H1 (cell line): ENCODE measurements at regions not wholly inside any gene's neighbourhood (a gene's known extent, or its start where the extent isn't known, plus 50 kb on each side); places are given as distances from the start of the nearest gene placed in this dataset.

Experiments
- CTCF ChIA-PET: fragments of 300-600 bp; sonication (Branson Sonifier 250); formaldehyde crosslinking; loops from one replicate; lab custom pipeline; 2021; ENCODE audit not compliant: partially characterized antibody; lab: Charles Lee
- POLR2A ChIA-PET: fragments of 300-600 bp; sonication (Branson Sonifier 250); formaldehyde crosslinking; loops from one replicate; lab custom pipeline; 2021; ENCODE audit warnings: inconsistent platforms; ENCODE audit not compliant: partially characterized antibody; lab: Charles Lee
- DNase-seq, 2 experiments: peaks; one replicate each; pipeline versions ENCODE4 v3.0.0 to v3.0.0-alpha.2; 2010 to 2022; ENCODE audit warnings: low spot score in 2 of 2, low read depth in 1 of 2, mixed read lengths in 1 of 2
- FAIRE-seq: peaks from 2 replicates; lab custom pipeline; 2011; peaks lifted over from hg19 to GRCh38; lab: Jason Lieb, UNC
- H2AFZ ChIP-seq: 2 replicates; pipeline ENCODE4 v1.8.1; 2012; ENCODE audit warnings: low read length, inconsistent platforms
- H2AK5ac ChIP-seq: 2 replicates; pipeline ENCODE4 v1.6.1; 2013; ENCODE audit warnings: low read depth, low read length
- H2BK120ac ChIP-seq: replicated peaks from 2 replicates; pipeline ENCODE3; 2013; ENCODE audit warnings: low read depth, low read length, inconsistent platforms
- H2BK12ac ChIP-seq: 2 replicates; pipeline ENCODE4 v1.6.1; 2013; ENCODE audit warnings: low read depth, low read length
- H2BK15ac ChIP-seq: 2 replicates; pipeline ENCODE4 v1.6.1; 2013; ENCODE audit warnings: low read length
- H2BK20ac ChIP-seq: 2 replicates; pipeline ENCODE4 v1.6.1; 2013; ENCODE audit warnings: low read length
- H2BK5ac ChIP-seq: 2 replicates; pipeline ENCODE4 v1.6.1; 2013; ENCODE audit warnings: low read depth, low read length
- H3K14ac ChIP-seq: 2 replicates; pipeline ENCODE4 v1.6.1; 2013; ENCODE audit warnings: inconsistent platforms; ENCODE audit not compliant: insufficient read length
- H3K18ac ChIP-seq: 2 replicates; pipeline ENCODE4 v1.6.1; 2013; ENCODE audit warnings: low read length; ENCODE audit errors: extremely low read depth
- H3K23ac ChIP-seq: 2 replicates; pipeline ENCODE4 v1.6.1; 2013; ENCODE audit warnings: inconsistent platforms; ENCODE audit not compliant: insufficient read length
- H3K23me2 ChIP-seq: 2 replicates; pipeline ENCODE4 v1.6.1; 2013; ENCODE audit warnings: low read depth, low read length
- H3K27ac ChIP-seq: 2 replicates; pipeline ENCODE4 v1.6.1; 2011; ENCODE audit warnings: low read depth, low read length, inconsistent platforms
- H3K27me3 ChIP-seq, 4 experiments: replicated peaks in 1 of 4; 1 replicate in 1 of 4; 2 replicates in 3 of 4; pipeline versions ENCODE4 v1.6.1 to v1.8.1; 2011 to 2013; ENCODE audit warnings: low read length in 3 of 4, mild to moderate bottlenecking in 3 of 4, inconsistent platforms in 2 of 4, mixed read lengths in 2 of 4, moderate library complexity in 1 of 4; ENCODE audit not compliant: control insufficient read depth in 3 of 4, insufficient read depth in 3 of 4; ENCODE audit errors: extremely low read depth in 1 of 4
- H3K36me3 ChIP-seq, 4 experiments: 2 replicates each; pipeline versions ENCODE4 v1.6.1 to v1.8.1; 2011 to 2013; ENCODE audit warnings: mild to moderate bottlenecking in 4 of 4, low read length in 3 of 4, moderate library complexity in 2 of 4, control low read depth in 1 of 4, inconsistent platforms in 1 of 4; ENCODE audit not compliant: insufficient read depth in 4 of 4, control insufficient read depth in 2 of 4
- H3K4ac ChIP-seq: replicated peaks from 2 replicates; pipeline ENCODE3; 2013; ENCODE audit warnings: low read length, low read depth, mixed read lengths, inconsistent platforms; ENCODE audit not compliant: insufficient read length
- H3K4me1 ChIP-seq, 4 experiments: replicated peaks in 1 of 4; 1 replicate in 1 of 4; 2 replicates in 3 of 4; pipeline versions ENCODE4 v1.6.1 to v1.8.1; 2011 to 2013; ENCODE audit warnings: low read length in 3 of 4, inconsistent platforms in 2 of 4, mixed read lengths in 1 of 4; ENCODE audit not compliant: insufficient read depth in 4 of 4, control insufficient read depth in 3 of 4
- H3K4me2 ChIP-seq, 2 experiments: 2 replicates each; pipeline versions ENCODE4 v1.6.1 to v1.8.1; 2011 to 2013; ENCODE audit warnings: low read depth in 2 of 2, low read length in 2 of 2, control low read depth in 1 of 2, inconsistent platforms in 1 of 2, mild to moderate bottlenecking in 1 of 2; ENCODE audit not compliant: insufficient read depth in 1 of 2
- H3K4me3 ChIP-seq, 4 experiments: fragments of 200-600, 300-600 bp in 1 of 4; sonication (generic), shearing (Covaris generic), sonication (Bioruptor Twin) in 1 of 4; 2 replicates each; pipeline versions ENCODE4 v1.5.1 to v1.8.1; 2011 to 2016; ENCODE audit warnings: low read length in 4 of 4, low read depth in 3 of 4, control low read depth in 2 of 4, inconsistent platforms in 2 of 4, mild to moderate bottlenecking in 2 of 4, mixed read lengths in 1 of 4, moderate library complexity in 1 of 4; ENCODE audit not compliant: insufficient read depth in 2 of 4; ENCODE audit errors: extremely low read depth in 1 of 4
- H3K56ac ChIP-seq: replicated peaks from 2 replicates; pipeline ENCODE3; 2013; ENCODE audit warnings: low read depth, mild to moderate bottlenecking, mixed read lengths, low read length, inconsistent platforms; ENCODE audit not compliant: insufficient read length
- H3K79me1 ChIP-seq: 2 replicates; pipeline ENCODE4 v1.6.1; 2013; ENCODE audit warnings: low read depth, low read length, control low read depth
- H3K79me2 ChIP-seq, 2 experiments: 2 replicates each; pipeline versions ENCODE4 v1.6.1 to v1.8.1; 2012 to 2013; ENCODE audit warnings: low read length in 2 of 2, mild to moderate bottlenecking in 2 of 2, inconsistent platforms in 1 of 2; ENCODE audit not compliant: insufficient read depth in 2 of 2, control insufficient read depth in 1 of 2
- H3K9ac ChIP-seq, 4 experiments: replicated peaks in 1 of 4; 1 replicate in 1 of 4; 2 replicates in 3 of 4; pipeline versions ENCODE4 v1.6.1 to v1.8.1; 2011 to 2013; ENCODE audit warnings: low read depth in 3 of 4, low read length in 3 of 4, control low read depth in 2 of 4, mild to moderate bottlenecking in 2 of 4, moderate library complexity in 2 of 4, inconsistent platforms in 1 of 4; ENCODE audit errors: extremely low read depth in 1 of 4
- H3K9me3 ChIP-seq, 2 experiments: 2 replicates each; pipeline versions ENCODE4 v1.6.1 to v1.8.1; 2012 to 2013; ENCODE audit warnings: mild to moderate bottlenecking in 2 of 2, moderate library complexity in 2 of 2, control low read depth in 1 of 2, inconsistent platforms in 1 of 2, low read depth in 1 of 2, low read length in 1 of 2, mixed read lengths in 1 of 2; ENCODE audit not compliant: insufficient read depth in 2 of 2
- H4K20me1 ChIP-seq, 2 experiments: replicated peaks in 1 of 2; 2 replicates each; pipeline versions ENCODE3 to v1.8.1; 2011 to 2013; ENCODE audit warnings: inconsistent platforms in 2 of 2, low read length in 2 of 2, mild to moderate bottlenecking in 1 of 2; ENCODE audit not compliant: insufficient read depth in 2 of 2, control insufficient read depth in 1 of 2
- H4K5ac ChIP-seq: 2 replicates; pipeline ENCODE4 v1.6.1; 2013; ENCODE audit warnings: low read length, low read depth, mixed read lengths, inconsistent platforms; ENCODE audit not compliant: insufficient read length
- H4K8ac ChIP-seq: 2 replicates; pipeline ENCODE4 v1.8.0; 2013; ENCODE audit warnings: mild to moderate bottlenecking, moderate library complexity, low read length, inconsistent platforms; ENCODE audit not compliant: insufficient read depth; ENCODE audit errors: extremely low read depth
- H4K91ac ChIP-seq: replicated peaks from 2 replicates; pipeline ENCODE3; 2013; ENCODE audit warnings: low read length, mixed read lengths, inconsistent platforms; ENCODE audit not compliant: insufficient read length
- BRCA1 ChIP-seq: IDR thresholded peaks from 2 replicates; pipeline ENCODE4 v1.6.1; 2012; ENCODE audit warnings: low read depth, low read length, improper control_type of control experiment
- CHD1 ChIP-seq: IDR thresholded peaks from 2 replicates; pipeline ENCODE4 v1.6.1; 2012; ENCODE audit warnings: low read depth, low read length, improper control_type of control experiment
- EGR1 ChIP-seq: IDR thresholded peaks from 2 replicates; pipeline ENCODE4 v1.6.1; 2011; ENCODE audit warnings: low read depth, low read length, borderline replicate concordance
- JUN ChIP-seq: IDR thresholded peaks from 2 replicates; pipeline ENCODE4 v1.6.1; 2011; ENCODE audit warnings: low read depth, mild to moderate bottlenecking, improper control_type of control experiment, low read length
- MAFK ChIP-seq: IDR thresholded peaks from 2 replicates; pipeline ENCODE4 v1.6.1; 2012; ENCODE audit warnings: low read depth, mild to moderate bottlenecking, improper control_type of control experiment, low read length
- NANOG ChIP-seq: IDR thresholded peaks from 2 replicates; pipeline ENCODE4 v1.6.1; 2011; ENCODE audit warnings: low read length, low read depth, mild to moderate bottlenecking, inconsistent platforms; ENCODE audit not compliant: insufficient read depth, poor library complexity, severe bottlenecking
- PHF8 ChIP-seq: fragments of 200-600 bp; sonication (generic); conservative IDR thresholded peaks from 2 replicates; pipeline ENCODE4 v1.7.1; 2012; ENCODE audit warnings: low read depth, mild to moderate bottlenecking, inconsistent platforms, low read length, moderate library complexity
- POLR2A ChIP-seq, 2 experiments: IDR thresholded peaks; 1 replicate in 1 of 2; 2 replicates in 1 of 2; pipeline ENCODE4 v1.6.1; 2011; ENCODE audit warnings: low read depth in 2 of 2, low read length in 2 of 2, mild to moderate bottlenecking in 2 of 2; ENCODE audit errors: control extremely low read depth in 1 of 2
- POLR2AphosphoS5 ChIP-seq: IDR thresholded peaks from 2 replicates; pipeline ENCODE4 v1.6.1; 2011; ENCODE audit warnings: low read depth, low read length
- POU5F1 ChIP-seq: IDR thresholded peaks from 2 replicates; pipeline ENCODE4 v1.6.1; 2011; ENCODE audit warnings: low read depth, mild to moderate bottlenecking, low read length, moderate library complexity
- SIRT6 ChIP-seq: IDR thresholded peaks from one replicate; pipeline ENCODE4 v1.7.1; 2012; ENCODE audit warnings: low read length, inconsistent platforms
- SP4 ChIP-seq: IDR thresholded peaks from 2 replicates; pipeline ENCODE4 v1.6.1; 2012; ENCODE audit warnings: low read length, inconsistent platforms
- SUZ12 ChIP-seq: fragments of 200-600 bp; sonication (generic); IDR thresholded peaks from 2 replicates; pipeline ENCODE4 v1.6.1; 2012; ENCODE audit warnings: mild to moderate bottlenecking, inconsistent platforms, low read length, moderate library complexity, mixed read lengths
- TBP ChIP-seq: IDR thresholded peaks from 2 replicates; pipeline ENCODE4 v1.6.1; 2011; ENCODE audit warnings: low read depth, low read length, improper control_type of control experiment
- USF2 ChIP-seq: IDR thresholded peaks from 2 replicates; pipeline ENCODE4 v1.6.1; 2011; ENCODE audit warnings: low read length, improper control_type of control experiment
- WGBS, 2 experiments: shearing (Covaris generic) in 1 of 2; methylation state at CpG; one replicate each; pipeline versions ENCODE4 v1.1.6 to v1.1.7; 2013 to 2015; ENCODE audit warnings: low lambda C conversion rate in 2 of 2, mixed read lengths in 2 of 2, inconsistent platforms in 1 of 2, low coverage in 1 of 2, missing lambda C conversion rate in 1 of 2; ENCODE audit not compliant: insufficient replicate concordance in 2 of 2, insufficient coverage in 1 of 2, insufficient read length in 1 of 2; ENCODE audit errors: extremely low coverage in 1 of 2, missing lambda C conversion rate in 1 of 2; 5-methylcytosine and 5-hydroxymethylcytosine counted together

- no peak overlapping the region for H3K4me2 ChIP-seq
- H2AFZ ChIP-seq, result no peak overlapping the region
- H2BK20ac ChIP-seq, result no peak overlapping the region
- no peak overlapping the region for H3K27ac ChIP-seq
- H4K91ac ChIP-seq, result no peak overlapping the region
- WGBS, 2 experiments, result 68% methylated on average over 2 of the region's 2 CpGs; no CpG with 5 or more reads in 1 of the 2 experiments
- H2AK5ac ChIP-seq, result no peak overlapping the region
- no peaks in the 10 kb centered on the region; a peak in 1 of 4 replicates for H3K79me2 ChIP-seq
- H3K36me3 ChIP-seq, result peaks cover 0 to 3% (median 0%) of the 10 kb centered on the region in 4 experiments; a peak in 1 of 8 replicates
- peaks cover 0 to 5% of the 10 kb centered on the region in 2 experiments; a peak in 1 of 4 replicates for H3K9me3 ChIP-seq
- H3K9ac ChIP-seq, result no peak overlapping the region
- H3K79me1 ChIP-seq, result no peaks in the 10 kb centered on the region
- peaks cover 19% of the 10 kb centered on the region for H3K23me2 ChIP-seq
- H3K4ac ChIP-seq, result no peak overlapping the region
- H3K23ac ChIP-seq, result no peak overlapping the region
- no peak overlapping the region for H2BK15ac ChIP-seq
- no peak overlapping the region for H3K14ac ChIP-seq
- H4K20me1 ChIP-seq, result peaks cover 0 to 7% of the 10 kb centered on the region in 2 experiments
- H2BK120ac ChIP-seq, result no peak overlapping the region
- no peak for DNase-seq
- H3K27me3 ChIP-seq, result no peaks in the 10 kb centered on the region; a peak in 1 of 7 replicates
- no peak for FAIRE-seq
- ChIA-PET CTCF (no interaction called here), POLR2A (no interaction called here)
- peaks cover 8 to 20% (median 18%) of the 10 kb centered on the region in 4 experiments for H3K4me1 ChIP-seq
- H2BK12ac ChIP-seq, result no peak overlapping the region
- H3K56ac ChIP-seq, result no peak overlapping the region
- no peak overlapping the region for H4K8ac ChIP-seq
- H3K18ac ChIP-seq, result no peak overlapping the region
- H4K5ac ChIP-seq, result no peak overlapping the region
- no peak overlapping the region for H2BK5ac ChIP-seq
- no peak overlapping the region for H3K4me3 ChIP-seq
- TF ChIP-seq SP4, result no peak
- TF ChIP-seq SIRT6, result no peak
- no peak for TF ChIP-seq MAFK
- TF ChIP-seq PHF8, result no peak
- no peak for TF ChIP-seq NANOG
- TF ChIP-seq POU5F1, result no peak
- TF ChIP-seq JUN, result no peak
- TF ChIP-seq TBP, result no peak
- TF ChIP-seq BRCA1, result no peak
- TF ChIP-seq SUZ12, result no peak
- no peak for TF ChIP-seq POLR2AphosphoS5
- no peak for TF ChIP-seq USF2
- TF ChIP-seq CHD1, result no peak
- no peak for TF ChIP-seq POLR2A (IDR thresholded peaks at IDR 0.05; ENCODE audit: control extremely low read depth in 1 of 2, low read depth in 2 of 2, low read length in 2 of 2)
- no peak for TF ChIP-seq EGR1
Observed at GRCh38 chr2:237214963-237215362, 129.3 kb downstream of the COPS8 start.
